H1 (cell line): ENCODE measurements at regions not wholly inside any gene's neighbourhood (a gene's known extent, or its start where the extent isn't known, plus 50 kb on each side); places are given as distances from the start of the nearest gene placed in this dataset.

Experiments used
- CTCF ChIA-PET: fragments of 300-600 bp; sonication (Branson Sonifier 250); formaldehyde crosslinking; loops from one replicate; lab custom pipeline; 2021; ENCODE audit not compliant: partially characterized antibody; lab: Charles Lee
- POLR2A ChIA-PET: fragments of 300-600 bp; sonication (Branson Sonifier 250); formaldehyde crosslinking; loops from one replicate; lab custom pipeline; 2021; ENCODE audit warnings: inconsistent platforms; ENCODE audit not compliant: partially characterized antibody; lab: Charles Lee
- DNase-seq, 2 experiments: peaks; one replicate each; pipeline versions ENCODE4 v3.0.0 to v3.0.0-alpha.2; 2010 to 2022; ENCODE audit warnings: low spot score in 2 of 2, low read depth in 1 of 2, mixed read lengths in 1 of 2
- FAIRE-seq: peaks from 2 replicates; lab custom pipeline; 2011; peaks lifted over from hg19 to GRCh38; lab: Jason Lieb, UNC
- H2AFZ ChIP-seq: 2 replicates; pipeline ENCODE4 v1.8.1; 2012; ENCODE audit warnings: low read length, inconsistent platforms
- H2AK5ac ChIP-seq: 2 replicates; pipeline ENCODE4 v1.6.1; 2013; ENCODE audit warnings: low read depth, low read length
- H2BK120ac ChIP-seq: replicated peaks from 2 replicates; pipeline ENCODE3; 2013; ENCODE audit warnings: low read depth, low read length, inconsistent platforms
- H2BK12ac ChIP-seq: 2 replicates; pipeline ENCODE4 v1.6.1; 2013; ENCODE audit warnings: low read depth, low read length
- H2BK15ac ChIP-seq: 2 replicates; pipeline ENCODE4 v1.6.1; 2013; ENCODE audit warnings: low read length
- H2BK20ac ChIP-seq: 2 replicates; pipeline ENCODE4 v1.6.1; 2013; ENCODE audit warnings: low read length
- H2BK5ac ChIP-seq: 2 replicates; pipeline ENCODE4 v1.6.1; 2013; ENCODE audit warnings: low read depth, low read length
- H3K14ac ChIP-seq: 2 replicates; pipeline ENCODE4 v1.6.1; 2013; ENCODE audit warnings: inconsistent platforms; ENCODE audit not compliant: insufficient read length
- H3K18ac ChIP-seq: 2 replicates; pipeline ENCODE4 v1.6.1; 2013; ENCODE audit warnings: low read length; ENCODE audit errors: extremely low read depth
- H3K23ac ChIP-seq: 2 replicates; pipeline ENCODE4 v1.6.1; 2013; ENCODE audit warnings: inconsistent platforms; ENCODE audit not compliant: insufficient read length
- H3K23me2 ChIP-seq: 2 replicates; pipeline ENCODE4 v1.6.1; 2013; ENCODE audit warnings: low read depth, low read length
- H3K27ac ChIP-seq: 2 replicates; pipeline ENCODE4 v1.6.1; 2011; ENCODE audit warnings: low read depth, low read length, inconsistent platforms
- H3K27me3 ChIP-seq, 4 experiments: replicated peaks in 1 of 4; 1 replicate in 1 of 4; 2 replicates in 3 of 4; pipeline versions ENCODE4 v1.6.1 to v1.8.1; 2011 to 2013; ENCODE audit warnings: low read length in 3 of 4, mild to moderate bottlenecking in 3 of 4, inconsistent platforms in 2 of 4, mixed read lengths in 2 of 4, moderate library complexity in 1 of 4; ENCODE audit not compliant: control insufficient read depth in 3 of 4, insufficient read depth in 3 of 4; ENCODE audit errors: extremely low read depth in 1 of 4
- H3K36me3 ChIP-seq, 4 experiments: 2 replicates each; pipeline versions ENCODE4 v1.6.1 to v1.8.1; 2011 to 2013; ENCODE audit warnings: mild to moderate bottlenecking in 4 of 4, low read length in 3 of 4, moderate library complexity in 2 of 4, control low read depth in 1 of 4, inconsistent platforms in 1 of 4; ENCODE audit not compliant: insufficient read depth in 4 of 4, control insufficient read depth in 2 of 4
- H3K4ac ChIP-seq: replicated peaks from 2 replicates; pipeline ENCODE3; 2013; ENCODE audit warnings: low read length, low read depth, mixed read lengths, inconsistent platforms; ENCODE audit not compliant: insufficient read length
- H3K4me1 ChIP-seq, 4 experiments: replicated peaks in 1 of 4; 1 replicate in 1 of 4; 2 replicates in 3 of 4; pipeline versions ENCODE4 v1.6.1 to v1.8.1; 2011 to 2013; ENCODE audit warnings: low read length in 3 of 4, inconsistent platforms in 2 of 4, mixed read lengths in 1 of 4; ENCODE audit not compliant: insufficient read depth in 4 of 4, control insufficient read depth in 3 of 4
- H3K4me2 ChIP-seq, 2 experiments: 2 replicates each; pipeline versions ENCODE4 v1.6.1 to v1.8.1; 2011 to 2013; ENCODE audit warnings: low read depth in 2 of 2, low read length in 2 of 2, control low read depth in 1 of 2, inconsistent platforms in 1 of 2, mild to moderate bottlenecking in 1 of 2; ENCODE audit not compliant: insufficient read depth in 1 of 2
- H3K4me3 ChIP-seq, 4 experiments: fragments of 200-600, 300-600 bp in 1 of 4; sonication (generic), shearing (Covaris generic), sonication (Bioruptor Twin) in 1 of 4; 2 replicates each; pipeline versions ENCODE4 v1.5.1 to v1.8.1; 2011 to 2016; ENCODE audit warnings: low read length in 4 of 4, low read depth in 3 of 4, control low read depth in 2 of 4, inconsistent platforms in 2 of 4, mild to moderate bottlenecking in 2 of 4, mixed read lengths in 1 of 4, moderate library complexity in 1 of 4; ENCODE audit not compliant: insufficient read depth in 2 of 4; ENCODE audit errors: extremely low read depth in 1 of 4
- H3K56ac ChIP-seq: replicated peaks from 2 replicates; pipeline ENCODE3; 2013; ENCODE audit warnings: low read depth, mild to moderate bottlenecking, mixed read lengths, low read length, inconsistent platforms; ENCODE audit not compliant: insufficient read length
- H3K79me1 ChIP-seq: 2 replicates; pipeline ENCODE4 v1.6.1; 2013; ENCODE audit warnings: low read depth, low read length, control low read depth
- H3K79me2 ChIP-seq, 2 experiments: 2 replicates each; pipeline versions ENCODE4 v1.6.1 to v1.8.1; 2012 to 2013; ENCODE audit warnings: low read length in 2 of 2, mild to moderate bottlenecking in 2 of 2, inconsistent platforms in 1 of 2; ENCODE audit not compliant: insufficient read depth in 2 of 2, control insufficient read depth in 1 of 2
- H3K9ac ChIP-seq, 4 experiments: replicated peaks in 1 of 4; 1 replicate in 1 of 4; 2 replicates in 3 of 4; pipeline versions ENCODE4 v1.6.1 to v1.8.1; 2011 to 2013; ENCODE audit warnings: low read depth in 3 of 4, low read length in 3 of 4, control low read depth in 2 of 4, mild to moderate bottlenecking in 2 of 4, moderate library complexity in 2 of 4, inconsistent platforms in 1 of 4; ENCODE audit errors: extremely low read depth in 1 of 4
- H3K9me3 ChIP-seq, 2 experiments: 2 replicates each; pipeline versions ENCODE4 v1.6.1 to v1.8.1; 2012 to 2013; ENCODE audit warnings: mild to moderate bottlenecking in 2 of 2, moderate library complexity in 2 of 2, control low read depth in 1 of 2, inconsistent platforms in 1 of 2, low read depth in 1 of 2, low read length in 1 of 2, mixed read lengths in 1 of 2; ENCODE audit not compliant: insufficient read depth in 2 of 2
- H4K20me1 ChIP-seq, 2 experiments: replicated peaks in 1 of 2; 2 replicates each; pipeline versions ENCODE3 to v1.8.1; 2011 to 2013; ENCODE audit warnings: inconsistent platforms in 2 of 2, low read length in 2 of 2, mild to moderate bottlenecking in 1 of 2; ENCODE audit not compliant: insufficient read depth in 2 of 2, control insufficient read depth in 1 of 2
- H4K5ac ChIP-seq: 2 replicates; pipeline ENCODE4 v1.6.1; 2013; ENCODE audit warnings: low read length, low read depth, mixed read lengths, inconsistent platforms; ENCODE audit not compliant: insufficient read length
- H4K8ac ChIP-seq: 2 replicates; pipeline ENCODE4 v1.8.0; 2013; ENCODE audit warnings: mild to moderate bottlenecking, moderate library complexity, low read length, inconsistent platforms; ENCODE audit not compliant: insufficient read depth; ENCODE audit errors: extremely low read depth
- H4K91ac ChIP-seq: replicated peaks from 2 replicates; pipeline ENCODE3; 2013; ENCODE audit warnings: low read length, mixed read lengths, inconsistent platforms; ENCODE audit not compliant: insufficient read length
- ATF3 ChIP-seq: IDR thresholded peaks from 2 replicates; pipeline ENCODE4 v1.6.1; 2011; ENCODE audit warnings: low read depth, mild to moderate bottlenecking, low read length; ENCODE audit not compliant: insufficient read depth
- CREB1 ChIP-seq: IDR thresholded peaks from 2 replicates; pipeline ENCODE4 v1.6.1; 2012; ENCODE audit warnings: inconsistent platforms
- EP300 ChIP-seq, 2 experiments: IDR thresholded peaks; 1 replicate in 1 of 2; 2 replicates in 1 of 2; pipeline ENCODE4 v1.6.1; 2011 to 2012; ENCODE audit warnings: low read depth in 2 of 2, low read length in 2 of 2, mild to moderate bottlenecking in 2 of 2, borderline replicate concordance in 1 of 2, inconsistent platforms in 1 of 2, moderate library complexity in 1 of 2
- GTF2F1 ChIP-seq: IDR thresholded peaks from 2 replicates; pipeline ENCODE4 v1.6.1; 2012; ENCODE audit warnings: low read depth, low read length, improper control_type of control experiment, borderline replicate concordance
- MAFK ChIP-seq: IDR thresholded peaks from 2 replicates; pipeline ENCODE4 v1.6.1; 2012; ENCODE audit warnings: low read depth, mild to moderate bottlenecking, improper control_type of control experiment, low read length
- RBBP5 ChIP-seq: IDR thresholded peaks from 2 replicates; pipeline ENCODE4 v1.7.1; 2012; ENCODE audit warnings: low read depth, mild to moderate bottlenecking, inconsistent platforms, low read length, moderate library complexity, borderline replicate concordance
- RNF2 ChIP-seq: fragments of 200-900, 300-1000 bp; sonication (generic); IDR thresholded peaks from 2 replicates; pipeline ENCODE4 v1.7.1; 2016; ENCODE audit warnings: borderline replicate concordance, low read depth, mild to moderate bottlenecking, antibody characterized with exemption, low read length; ENCODE audit not compliant: poor library complexity, severe bottlenecking; ENCODE audit errors: missing control alignments
- SIN3A ChIP-seq, 2 experiments: IDR thresholded peaks in 1 of 2; conservative IDR thresholded peaks in 1 of 2; 2 replicates each; pipeline ENCODE4 v1.6.1; 2011 to 2012; ENCODE audit warnings: low read length in 2 of 2, improper control_type of control experiment in 1 of 2, low read depth in 1 of 2, mild to moderate bottlenecking in 1 of 2
- SIRT6 ChIP-seq: IDR thresholded peaks from one replicate; pipeline ENCODE4 v1.7.1; 2012; ENCODE audit warnings: low read length, inconsistent platforms
- TEAD4 ChIP-seq: IDR thresholded peaks from 2 replicates; pipeline ENCODE4 v1.6.1; 2012; ENCODE audit warnings: low read depth, low read length, inconsistent platforms, mixed read lengths
- YY1 ChIP-seq: IDR thresholded peaks from 2 replicates; pipeline ENCODE4 v1.6.1; 2011; ENCODE audit warnings: low read depth, mild to moderate bottlenecking, low read length
- WGBS, 2 experiments: shearing (Covaris generic) in 1 of 2; methylation state at CpG; one replicate each; pipeline versions ENCODE4 v1.1.6 to v1.1.7; 2013 to 2015; ENCODE audit warnings: low lambda C conversion rate in 2 of 2, mixed read lengths in 2 of 2, inconsistent platforms in 1 of 2, low coverage in 1 of 2, missing lambda C conversion rate in 1 of 2; ENCODE audit not compliant: insufficient replicate concordance in 2 of 2, insufficient coverage in 1 of 2, insufficient read length in 1 of 2; ENCODE audit errors: extremely low coverage in 1 of 2, missing lambda C conversion rate in 1 of 2; 5-methylcytosine and 5-hydroxymethylcytosine counted together

GRCh38 chr1:30058970-30059369, 664.4 kb downstream of the MATN1 start:
- DNase-seq (no peak), FAIRE-seq (no peak)
- ChIA-PET POLR2A (no interaction called here), CTCF (interaction anchor here (0.6 to 1.4 kb wide), 4 partner anchors 146 to 355 kb away, joined by 3 to 4 read pairs (median 3); no protein-coding TSS in a partner anchor)
- H3K9me3 ChIP-seq, result no peaks in the 10 kb centered on the region
- no peak overlapping the region for H2BK20ac ChIP-seq
- peaks cover 0 to 8% (median 5%) of the 10 kb centered on the region in 4 experiments; a peak in 4 of 7 replicates for H3K4me1 ChIP-seq
- H3K4ac ChIP-seq, result no peak overlapping the region
- H3K79me2 ChIP-seq, result no peaks in the 10 kb centered on the region
- H3K23me2 ChIP-seq, result no peaks in the 10 kb centered on the region
- no peaks in the 10 kb centered on the region for H3K36me3 ChIP-seq
- H3K79me1 ChIP-seq, result no peaks in the 10 kb centered on the region
- TF ChIP-seq CREB1, result no peak
- TF ChIP-seq SIRT6, result no peak
- no peak for TF ChIP-seq MAFK
- no peak for TF ChIP-seq RNF2
- no peak for TF ChIP-seq TEAD4
- no peak for TF ChIP-seq ATF3
- no peak for TF ChIP-seq RBBP5
- TF ChIP-seq GTF2F1, result no peak
- no peak for TF ChIP-seq SIN3A (conservative IDR thresholded peaks at IDR 0.05 in 1 of 2, IDR thresholded peaks at IDR 0.05 in 1 of 2; ENCODE audit: low read depth in 1 of 2, low read length in 2 of 2)
- no peak for TF ChIP-seq YY1
- TF ChIP-seq EP300 (IDR thresholded peaks at IDR 0.05; ENCODE audit: borderline replicate concordance in 1 of 2, low read depth in 2 of 2, low read length in 2 of 2), result no peak
- H3K18ac ChIP-seq, result no peak overlapping the region
- no peak overlapping the region for H3K14ac ChIP-seq
- no peak overlapping the region for H3K23ac ChIP-seq
- 67% methylated on average over 4 of the region's 4 CpGs; no CpG with 5 or more reads in 1 of the 2 experiments for WGBS, 2 experiments
- H2AK5ac ChIP-seq, result no peak overlapping the region
- H4K8ac ChIP-seq, result no peak overlapping the region
- no peaks in the 10 kb centered on the region for H3K27me3 ChIP-seq
- no peak overlapping the region for H2BK120ac ChIP-seq
- H2BK12ac ChIP-seq, result no peak overlapping the region
- no peak overlapping the region for H3K9ac ChIP-seq
- no peaks in the 10 kb centered on the region for H4K20me1 ChIP-seq
- no peak overlapping the region for H4K5ac ChIP-seq
- no peak overlapping the region for H3K4me2 ChIP-seq
- no peak overlapping the region for H3K4me3 ChIP-seq
- H4K91ac ChIP-seq, result no peak overlapping the region
- H2AFZ ChIP-seq, result no peak overlapping the region; the same call in 1 of the 2 replicates
- H2BK5ac ChIP-seq, result no peak overlapping the region
- H3K56ac ChIP-seq, result no peak overlapping the region
- no peak overlapping the region for H3K27ac ChIP-seq
- H2BK15ac ChIP-seq, result no peak overlapping the region
